ENCODE measurements at regions not wholly inside any gene's neighbourhood (a gene's known extent, or its start where the extent isn't known, plus 50 kb on each side); places are given as distances from the start of the nearest gene placed in this dataset.

GRCh38 chr14:94964181-94964580 is 193.1 kb downstream of the DICER1 start:
- H3K27me3 ChIP-seq (ENCODE audit: control insufficient read depth in 2 of 2, insufficient read depth in 2 of 2, low read length in 2 of 2): no peaks in the 10 kb centered on the region
- Mint-ChIP-seq H3K27ac (no peak overlapping the region), H3K36me3 (no peaks in the 10 kb centered on the region), H3K9me3 (no peaks in the 10 kb centered on the region), H3K4me1 (peaks cover 0 to 1% (median 0%) of the 10 kb centered on the region in 7 donors), H3K27me3 (peaks cover 0 to 29% (median 19%) of the 10 kb centered on the region in 5 donors), H3K4me3 (no peak overlapping the region)
- intact Hi-C loops (cut with micrococcal nuclease): no loop called here
- no peaks in the 10 kb centered on the region for H3K36me3 ChIP-seq (ENCODE audit: control insufficient read depth in 2 of 3, insufficient read depth in 3 of 3, low read length in 3 of 3)
- CTCF ChIA-PET: no interaction called here
- no peaks in the 10 kb centered on the region for H3K9me3 ChIP-seq (ENCODE audit: control insufficient read depth in 2 of 3, low read length in 3 of 3)
- H3K4me3 ChIP-seq (ENCODE audit: low read length): no peak overlapping the region
- ATAC-seq (no peak), DNase-seq (no peak)
- POLR2A ChIA-PET: no interaction called here
- H3K27ac ChIP-seq (ENCODE audit: low read depth, low read length): no peak overlapping the region
- no peaks in the 10 kb centered on the region for H3K4me1 ChIP-seq (ENCODE audit: control insufficient read depth in 2 of 2, insufficient read depth in 2 of 2, low read length in 2 of 2)

- no peak for ATAC-seq
- no peaks in the 10 kb centered on the region for H3K27me3 ChIP-seq (ENCODE audit: control insufficient read depth in 2 of 2, insufficient read depth in 2 of 2, low read length in 2 of 2)
- H3K4me1 Mint-ChIP-seq: peaks cover 0 to 1% (median 0%) of the 10 kb centered on the region in 7 donors
- intact Hi-C loops (cut with micrococcal nuclease): no loop called here
- ChIA-PET POLR2A (no interaction called here), CTCF (no interaction called here)
- DNase-seq: no peak
- H3K4me3 ChIP-seq (ENCODE audit: low read length): no peak overlapping the region
- H3K27ac ChIP-seq (ENCODE audit: low read depth, low read length): no peak overlapping the region
- no peaks in the 10 kb centered on the region for H3K9me3 Mint-ChIP-seq
- H3K36me3 ChIP-seq (ENCODE audit: control insufficient read depth in 2 of 3, insufficient read depth in 3 of 3, low read length in 3 of 3): no peaks in the 10 kb centered on the region
- H3K9me3 ChIP-seq (ENCODE audit: control insufficient read depth in 2 of 3, low read length in 3 of 3): no peaks in the 10 kb centered on the region
- H3K36me3 Mint-ChIP-seq: no peaks in the 10 kb centered on the region
- no peak overlapping the region for H3K4me3 Mint-ChIP-seq
- H3K27ac Mint-ChIP-seq: no peak overlapping the region
- H3K27me3 Mint-ChIP-seq: peaks cover 6 to 38% (median 19%) of the 10 kb centered on the region in 5 donors
- no peaks in the 10 kb centered on the region for H3K4me1 ChIP-seq (ENCODE audit: control insufficient read depth in 2 of 2, insufficient read depth in 2 of 2, low read length in 2 of 2)
Observed at GRCh38 chr14:94963051-94963450, 193.1 kb upstream of the GSC start.

GRCh38 chr14:94962166-94962575 is 192.3 kb upstream of the GSC start:
- H3K27ac Mint-ChIP-seq: no peak overlapping the region
- H3K27me3 ChIP-seq (ENCODE audit: control insufficient read depth in 2 of 2, insufficient read depth in 2 of 2, low read length in 2 of 2): no peaks in the 10 kb centered on the region
- DNase-seq: no peak
- H3K36me3 ChIP-seq (ENCODE audit: control insufficient read depth in 2 of 3, insufficient read depth in 3 of 3, low read length in 3 of 3): no peaks in the 10 kb centered on the region
- peaks cover 6 to 38% (median 15%) of the 10 kb centered on the region in 5 donors for H3K27me3 Mint-ChIP-seq
- no peak overlapping the region for H3K4me3 ChIP-seq (ENCODE audit: low read length)
- no peaks in the 10 kb centered on the region for H3K36me3 Mint-ChIP-seq
- no peaks in the 10 kb centered on the region for H3K9me3 Mint-ChIP-seq
- H3K27ac ChIP-seq (ENCODE audit: low read depth, low read length): no peak overlapping the region
- no peak for ATAC-seq
- no peaks in the 10 kb centered on the region for H3K9me3 ChIP-seq (ENCODE audit: control insufficient read depth in 2 of 3, low read length in 3 of 3)
- peaks cover 0 to 1% (median 0%) of the 10 kb centered on the region in 7 donors for H3K4me1 Mint-ChIP-seq
- H3K4me1 ChIP-seq (ENCODE audit: control insufficient read depth in 2 of 2, insufficient read depth in 2 of 2, low read length in 2 of 2): no peaks in the 10 kb centered on the region
- H3K4me3 Mint-ChIP-seq: no peak overlapping the region
- ChIA-PET POLR2A (no interaction called here), CTCF (no interaction called here)
- intact Hi-C loops (cut with micrococcal nuclease): no loop called here

GRCh38 chr14:94961386-94962165 is 191.7 kb upstream of the GSC start:
- Histone ChIP-seq H3K4me3 (ENCODE audit: low read length) (no peak overlapping the region), H3K36me3 (ENCODE audit: control insufficient read depth in 2 of 3, insufficient read depth in 3 of 3, low read length in 3 of 3) (no peaks in the 10 kb centered on the region), H3K27me3 (ENCODE audit: control insufficient read depth in 2 of 2, insufficient read depth in 2 of 2, low read length in 2 of 2) (no peaks in the 10 kb centered on the region), H3K4me1 (ENCODE audit: control insufficient read depth in 2 of 2, insufficient read depth in 2 of 2, low read length in 2 of 2) (no peaks in the 10 kb centered on the region), H3K9me3 (ENCODE audit: control insufficient read depth in 2 of 3, low read length in 3 of 3) (no peaks in the 10 kb centered on the region), H3K27ac (ENCODE audit: low read depth, low read length) (no peak overlapping the region)
- H3K36me3 Mint-ChIP-seq: no peaks in the 10 kb centered on the region
- peaks cover 6 to 40% (median 16%) of the 10 kb centered on the region in 5 donors for H3K27me3 Mint-ChIP-seq
- H3K9me3 Mint-ChIP-seq: no peaks in the 10 kb centered on the region
- no peak for ATAC-seq
- no peak overlapping the region for H3K27ac Mint-ChIP-seq
- intact Hi-C loops (cut with micrococcal nuclease): no loop called here
- POLR2A ChIA-PET: no interaction called here
- H3K4me3 Mint-ChIP-seq: no peak overlapping the region
- CTCF ChIA-PET: no interaction called here
- no peak for DNase-seq
- H3K4me1 Mint-ChIP-seq: peaks cover 0 to 1% (median 0%) of the 10 kb centered on the region in 7 donors

- no peaks in the 10 kb centered on the region for H3K36me3 ChIP-seq (ENCODE audit: control insufficient read depth in 2 of 3, insufficient read depth in 3 of 3, low read length in 3 of 3)
- no peaks in the 10 kb centered on the region for H3K9me3 ChIP-seq (ENCODE audit: control insufficient read depth in 2 of 3, low read length in 3 of 3)
- no peak overlapping the region for H3K4me3 ChIP-seq (ENCODE audit: low read length)
- no peaks in the 10 kb centered on the region for H3K9me3 Mint-ChIP-seq
- ChIA-PET CTCF (no interaction called here), POLR2A (no interaction called here)
- DNase-seq (no peak), ATAC-seq (no peak)
- intact Hi-C loops (cut with micrococcal nuclease): no loop called here
- H3K36me3 Mint-ChIP-seq: no peaks in the 10 kb centered on the region
- no peak overlapping the region for H3K27ac ChIP-seq (ENCODE audit: low read depth, low read length)
- no peak overlapping the region for H3K4me3 Mint-ChIP-seq
- peaks cover 6 to 32% (median 18%) of the 10 kb centered on the region in 5 donors for H3K27me3 Mint-ChIP-seq
- H3K27me3 ChIP-seq (ENCODE audit: control insufficient read depth in 2 of 2, insufficient read depth in 2 of 2, low read length in 2 of 2): no peaks in the 10 kb centered on the region
- no peak overlapping the region for H3K27ac Mint-ChIP-seq
- peaks cover 0 to 1% (median 0%) of the 10 kb centered on the region in 7 donors for H3K4me1 Mint-ChIP-seq
- no peaks in the 10 kb centered on the region for H3K4me1 ChIP-seq (ENCODE audit: control insufficient read depth in 2 of 2, insufficient read depth in 2 of 2, low read length in 2 of 2)
Observed at GRCh38 chr14:94960285-94961001, 190.5 kb upstream of the GSC start.

- no peak overlapping the region for H3K27ac Mint-ChIP-seq
- H3K9me3 ChIP-seq (ENCODE audit: control insufficient read depth in 2 of 3, low read length in 3 of 3): no peaks in the 10 kb centered on the region
- no peaks in the 10 kb centered on the region for H3K4me1 ChIP-seq (ENCODE audit: control insufficient read depth in 2 of 2, insufficient read depth in 2 of 2, low read length in 2 of 2)
- H3K4me3 ChIP-seq (ENCODE audit: low read length): no peak overlapping the region
- no peak overlapping the region for H3K4me3 Mint-ChIP-seq
- H3K9me3 Mint-ChIP-seq: no peaks in the 10 kb centered on the region
- ATAC-seq (no peak), DNase-seq (no peak)
- ChIA-PET CTCF (no interaction called here), POLR2A (no interaction called here)
- H3K36me3 Mint-ChIP-seq: no peaks in the 10 kb centered on the region
- no peak overlapping the region for H3K27ac ChIP-seq (ENCODE audit: low read depth, low read length)
- peaks cover 1 to 33% (median 14%) of the 10 kb centered on the region in 5 donors for H3K27me3 Mint-ChIP-seq
- intact Hi-C loops (cut with micrococcal nuclease): no loop called here
- H3K4me1 Mint-ChIP-seq: no peaks in the 10 kb centered on the region
- no peaks in the 10 kb centered on the region for H3K36me3 ChIP-seq (ENCODE audit: control insufficient read depth in 2 of 3, insufficient read depth in 3 of 3, low read length in 3 of 3)
- H3K27me3 ChIP-seq (ENCODE audit: control insufficient read depth in 2 of 2, insufficient read depth in 2 of 2, low read length in 2 of 2): no peaks in the 10 kb centered on the region
Observed at GRCh38 chr14:94953541-94954260, 183.8 kb upstream of the GSC start.
